ENCODE measurements at regions not wholly inside any gene's neighbourhood (a gene's known extent, or its start where the extent isn't known, plus 50 kb on each side); places are given as distances from the start of the nearest gene placed in this dataset.
"Not testable (repeated sequence)": the region's sequence is repeated elsewhere in the genome, so short reads cannot be mapped to it uniquely, and the experiment has no call there.

DNA sequence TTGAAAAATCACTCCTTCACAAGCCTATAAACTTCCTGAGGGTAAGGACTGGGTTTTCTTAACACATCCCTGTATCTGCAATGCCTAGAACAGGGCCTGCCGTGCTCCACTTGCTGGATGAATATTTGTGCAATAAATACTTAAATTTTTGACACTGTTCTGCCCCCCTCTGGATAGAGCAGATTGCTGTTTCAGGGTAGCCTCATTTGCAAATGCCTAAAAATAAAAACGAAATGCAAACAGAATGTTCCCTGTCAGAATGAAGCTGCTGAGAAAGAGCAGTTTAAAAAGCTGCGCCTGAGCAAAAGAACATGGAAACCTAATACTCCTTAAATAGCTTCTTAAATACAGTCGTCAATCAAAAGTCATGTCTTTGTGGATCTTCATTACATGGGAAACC is 385.3 kb downstream of the PRELID2 start:
- DNase-seq (ENCODE audit: low read depth): no peak

DNA sequence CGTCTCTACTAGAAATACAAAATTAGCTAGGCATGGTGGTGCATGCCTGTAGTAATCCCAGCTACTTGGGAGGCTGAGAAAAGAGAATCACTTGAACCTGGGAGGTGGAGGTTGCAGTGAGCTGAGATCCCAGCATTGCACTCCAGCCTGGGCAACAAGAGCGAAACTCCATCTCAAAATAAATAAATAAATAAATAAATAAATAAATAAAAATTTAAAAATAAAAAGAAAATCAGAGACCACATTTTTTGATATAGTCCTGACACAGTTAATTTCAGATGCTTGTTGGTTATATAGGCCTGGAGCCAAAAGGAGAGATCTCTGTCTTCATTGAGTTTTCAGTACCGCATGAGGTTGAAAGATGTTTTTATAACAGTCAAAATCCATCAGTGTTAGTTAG is 388.3 kb downstream of the PRELID2 start:
- H3K4me3 ChIP-seq (ENCODE audit: low read length); DNase-seq (ENCODE audit: low read depth): not testable (repeated sequence)

More for the DNA sequence above, 385.3 kb downstream of the PRELID2 start:
- no peak overlapping the region for H3K4me3 ChIP-seq (ENCODE audit: low read length)
- TF ChIP-seq, protein P1, sequence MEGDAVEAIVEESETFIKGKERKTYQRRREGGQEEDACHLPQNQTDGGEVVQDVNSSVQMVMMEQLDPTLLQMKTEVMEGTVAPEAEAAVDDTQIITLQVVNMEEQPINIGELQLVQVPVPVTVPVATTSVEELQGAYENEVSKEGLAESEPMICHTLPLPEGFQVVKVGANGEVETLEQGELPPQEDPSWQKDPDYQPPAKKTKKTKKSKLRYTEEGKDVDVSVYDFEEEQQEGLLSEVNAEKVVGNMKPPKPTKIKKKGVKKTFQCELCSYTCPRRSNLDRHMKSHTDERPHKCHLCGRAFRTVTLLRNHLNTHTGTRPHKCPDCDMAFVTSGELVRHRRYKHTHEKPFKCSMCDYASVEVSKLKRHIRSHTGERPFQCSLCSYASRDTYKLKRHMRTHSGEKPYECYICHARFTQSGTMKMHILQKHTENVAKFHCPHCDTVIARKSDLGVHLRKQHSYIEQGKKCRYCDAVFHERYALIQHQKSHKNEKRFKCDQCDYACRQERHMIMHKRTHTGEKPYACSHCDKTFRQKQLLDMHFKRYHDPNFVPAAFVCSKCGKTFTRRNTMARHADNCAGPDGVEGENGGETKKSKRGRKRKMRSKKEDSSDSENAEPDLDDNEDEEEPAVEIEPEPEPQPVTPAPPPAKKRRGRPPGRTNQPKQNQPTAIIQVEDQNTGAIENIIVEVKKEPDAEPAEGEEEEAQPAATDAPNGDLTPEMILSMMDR (conservative IDR thresholded peaks at IDR 0.05; ENCODE audit: low read length): peak; percentile 10; the same call in 1 of the 2 replicates

DNA sequence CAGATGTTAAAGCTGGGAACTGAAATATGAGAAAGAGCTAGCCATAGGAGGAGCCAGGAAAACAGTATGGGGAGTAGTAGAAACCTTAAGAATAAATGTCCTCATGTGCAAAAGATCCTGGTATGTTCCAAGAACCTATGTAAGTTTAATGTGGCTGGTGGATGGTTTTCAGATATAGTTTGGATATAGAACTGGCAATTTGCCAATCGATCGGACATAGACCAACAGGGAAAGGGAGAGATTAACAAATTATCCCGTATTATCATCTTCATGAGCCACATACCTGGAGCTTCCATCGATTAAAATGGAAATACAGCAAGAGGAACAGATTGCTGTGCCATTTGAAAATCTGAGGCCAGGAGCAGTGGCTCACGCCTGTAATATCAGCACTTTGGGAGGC is 388.7 kb downstream of the PRELID2 start:
- no peak overlapping the region for H3K4me3 ChIP-seq (ENCODE audit: low read length)
- TF ChIP-seq, protein P1 (conservative IDR thresholded peaks at IDR 0.05; ENCODE audit: low read length): no peak
- DNase-seq (ENCODE audit: low read depth): no peak

DNA sequence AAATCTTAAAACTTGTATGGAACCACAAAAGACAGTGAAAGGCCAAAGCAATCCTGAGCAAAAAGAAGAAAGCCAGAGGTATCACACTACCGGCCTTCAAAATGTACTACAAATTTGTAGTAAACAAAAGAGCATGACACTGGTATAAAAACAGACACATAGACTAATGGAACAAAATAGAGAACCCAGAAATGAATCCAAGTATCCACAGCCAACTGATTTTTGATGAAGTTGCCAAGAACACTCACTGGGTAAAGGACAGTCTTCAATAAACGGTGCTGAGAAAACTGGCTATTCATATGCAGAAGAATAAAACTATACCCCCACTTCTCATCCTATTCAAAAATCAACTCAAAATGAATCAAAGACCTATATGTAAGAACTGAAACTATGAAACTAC is 390.1 kb downstream of the PRELID2 start:
- H3K4me3 ChIP-seq (ENCODE audit: low read length): no peak overlapping the region
- no peak for DNase-seq (ENCODE audit: low read depth)
- TF ChIP-seq, protein P1 (conservative IDR thresholded peaks at IDR 0.05; ENCODE audit: low read length): no peak

DNA sequence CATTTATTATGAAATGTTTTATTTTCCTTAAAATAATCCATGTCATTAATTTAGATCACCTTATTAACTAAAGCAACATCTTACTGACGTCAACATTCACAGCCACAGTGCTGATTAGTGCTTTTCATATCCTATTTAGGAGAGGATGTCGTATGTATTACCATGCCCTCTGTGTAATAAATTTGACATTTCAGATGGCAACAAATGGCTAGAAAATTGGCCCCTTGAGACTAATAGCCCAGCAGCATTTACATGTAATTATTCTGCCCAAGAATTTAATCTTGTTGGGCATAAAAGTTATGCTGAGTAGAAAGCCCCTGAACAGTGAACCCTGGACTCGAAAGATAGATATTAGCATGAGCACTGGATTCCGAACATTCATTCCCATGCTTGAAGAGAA is 391.2 kb downstream of the PRELID2 start:
- DNase-seq (ENCODE audit: low read depth): no peak
- H3K4me3 ChIP-seq (ENCODE audit: low read length): no peak overlapping the region
- TF ChIP-seq, protein P1 (conservative IDR thresholded peaks at IDR 0.05; ENCODE audit: low read length): no peak

DNA sequence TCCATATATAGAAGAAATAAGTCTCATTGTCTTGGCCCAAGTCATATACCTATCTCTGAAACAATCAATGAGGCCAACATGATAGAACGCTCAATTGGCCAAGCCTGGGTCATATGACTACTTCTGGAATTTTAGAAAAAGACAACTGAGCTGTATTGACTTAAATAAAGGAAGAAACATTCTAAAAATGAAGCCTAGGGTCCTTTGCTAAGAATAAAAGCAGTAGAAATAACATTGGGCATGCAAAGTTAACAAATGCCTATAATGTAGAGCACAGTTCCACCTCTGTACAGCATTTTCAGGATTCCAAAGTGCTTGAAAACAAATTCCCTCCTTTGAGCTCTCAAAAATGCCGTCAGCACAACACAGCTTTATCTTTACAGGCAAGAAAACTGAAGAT is 391.8 kb downstream of the PRELID2 start:
- no peak overlapping the region for H3K4me3 ChIP-seq (ENCODE audit: low read length)

DNA sequence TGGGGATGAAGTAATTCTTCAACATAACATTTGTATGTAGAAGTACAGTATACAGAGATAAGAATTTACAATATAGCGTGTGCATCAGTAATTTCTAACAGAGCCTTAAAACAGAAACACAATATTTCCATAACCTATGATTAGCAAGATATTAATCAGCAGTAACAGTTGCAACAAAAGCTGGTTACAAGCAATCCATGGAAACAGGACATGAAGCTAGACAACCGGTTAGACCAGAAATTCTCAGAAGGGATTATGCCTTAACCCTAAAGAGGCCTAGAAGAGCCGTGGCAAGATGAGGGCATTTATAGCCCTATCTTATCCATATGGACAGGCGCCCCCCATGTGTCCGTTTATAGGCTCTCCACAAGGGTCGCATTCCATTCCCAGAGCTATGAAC is 392.5 kb downstream of the PRELID2 start:
- not testable (repeated sequence) for DNase-seq (ENCODE audit: low read depth); H3K4me3 ChIP-seq (ENCODE audit: low read length)

More for the DNA sequence above, 391.8 kb downstream of the PRELID2 start:
- TF ChIP-seq, protein P1 (conservative IDR thresholded peaks at IDR 0.05; ENCODE audit: low read length): no peak
- DNase-seq (ENCODE audit: low read depth): no peak

DNA sequence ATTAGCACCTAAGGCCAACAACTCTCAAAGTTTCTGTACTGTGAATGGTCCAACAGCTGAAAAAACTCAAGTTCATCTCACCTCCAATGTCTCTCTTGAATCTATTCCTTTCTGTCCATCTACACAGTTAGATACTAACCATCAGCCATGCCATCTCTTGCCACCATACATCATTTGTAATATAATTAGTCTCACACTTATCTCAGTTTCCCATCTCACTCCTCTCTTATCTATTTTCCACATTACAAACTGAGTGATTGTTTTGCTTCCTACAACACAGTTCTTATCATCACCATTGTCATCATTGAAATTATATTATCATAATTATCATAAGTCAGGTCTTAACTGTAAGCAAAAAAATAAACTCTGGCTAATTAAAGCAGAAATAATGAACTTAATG is 393.9 kb downstream of the PRELID2 start:
- no peak overlapping the region for H3K4me3 ChIP-seq (ENCODE audit: low read length)
- DNase-seq (ENCODE audit: low read depth): no peak
- TF ChIP-seq, protein P1 (conservative IDR thresholded peaks at IDR 0.05; ENCODE audit: low read length): no peak

All from AG10803 (cell line).